ENCODE measurements at regions not wholly inside any gene's neighbourhood (a gene's known extent, or its start where the extent isn't known, plus 50 kb on each side); places are given as distances from the start of the nearest gene placed in this dataset.
"Not testable (repeated sequence)": the region's sequence is repeated elsewhere in the genome, so short reads cannot be mapped to it uniquely, and the experiment has no call there.

DNA sequence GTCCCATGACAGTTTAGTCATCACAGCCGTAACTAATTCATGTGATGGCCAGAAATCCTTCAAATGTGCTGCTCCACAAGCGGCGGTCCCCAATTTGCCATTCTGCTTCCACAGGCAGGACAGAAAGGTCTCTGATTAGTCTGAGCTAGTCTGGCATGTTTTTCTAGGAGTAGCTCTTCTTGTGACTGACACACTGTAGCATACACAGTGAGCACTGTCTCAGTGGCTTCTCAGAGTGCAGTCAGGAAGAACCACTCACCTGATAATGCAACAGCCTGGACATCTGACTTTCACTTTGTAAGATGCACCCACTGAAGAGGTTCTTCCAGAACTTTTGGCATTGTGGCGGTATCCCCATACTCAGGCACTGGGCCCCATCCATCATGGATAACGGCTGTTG, 1266.2 kb downstream of the TMEM121 start:
- no CpG with 5 or more reads among the region's 5 CpGs for WGBS (ENCODE audit: extremely low coverage, insufficient coverage, insufficient read length)
- Histone ChIP-seq H2BK5ac (ENCODE audit: low read depth, low read length, poor library complexity) (no peak overlapping the region), H3K27ac (ENCODE audit: low read depth, low read length) (no peak overlapping the region), H2BK12ac (ENCODE audit: low read length) (no peak overlapping the region), H3K9me3 (ENCODE audit: insufficient read depth, low read depth, low read length) (peaks cover 21% of the 10 kb centered on the region), H4K12ac (ENCODE audit: low read depth, low read length) (no peak overlapping the region), H3K14ac (ENCODE audit: low read length) (no peak overlapping the region), H3K79me2 (ENCODE audit: control insufficient read depth, insufficient read depth, low read length, poor library complexity) (no peaks in the 10 kb centered on the region), H3K4me1 (ENCODE audit: control insufficient read depth in 1 of 2, insufficient read depth in 2 of 2, low read length in 2 of 2) (no peaks in the 10 kb centered on the region), H2BK120ac (ENCODE audit: insufficient read depth, low read length, poor library complexity) (no peak overlapping the region), H2AK5ac (ENCODE audit: low read length) (no peak overlapping the region), H3K18ac (ENCODE audit: low read length) (no peak overlapping the region), H3K79me1 (ENCODE audit: low read length) (no peaks in the 10 kb centered on the region), H3K9ac (ENCODE audit: low read length) (no peak overlapping the region), H3K4me3 (ENCODE audit: low read depth, low read length) (no peak overlapping the region), H3K4ac (ENCODE audit: low read depth, low read length) (no peak overlapping the region), H2AFZ (ENCODE audit: insufficient read depth, low read length, poor library complexity) (no peak overlapping the region), H3K36me3 (ENCODE audit: control insufficient read depth in 1 of 2, insufficient read depth in 2 of 2, low read length in 2 of 2) (no peaks in the 10 kb centered on the region), H3K23ac (ENCODE audit: low read length) (no peak overlapping the region), H4K91ac (ENCODE audit: low read depth, low read length) (no peak overlapping the region), H3K27me3 (ENCODE audit: insufficient read depth, low read length) (no peaks in the 10 kb centered on the region), H4K8ac (ENCODE audit: low read depth, low read length) (no peak overlapping the region), H3K4me2 (ENCODE audit: low read length) (no peak overlapping the region)
- DNase-seq = no peak

DNA sequence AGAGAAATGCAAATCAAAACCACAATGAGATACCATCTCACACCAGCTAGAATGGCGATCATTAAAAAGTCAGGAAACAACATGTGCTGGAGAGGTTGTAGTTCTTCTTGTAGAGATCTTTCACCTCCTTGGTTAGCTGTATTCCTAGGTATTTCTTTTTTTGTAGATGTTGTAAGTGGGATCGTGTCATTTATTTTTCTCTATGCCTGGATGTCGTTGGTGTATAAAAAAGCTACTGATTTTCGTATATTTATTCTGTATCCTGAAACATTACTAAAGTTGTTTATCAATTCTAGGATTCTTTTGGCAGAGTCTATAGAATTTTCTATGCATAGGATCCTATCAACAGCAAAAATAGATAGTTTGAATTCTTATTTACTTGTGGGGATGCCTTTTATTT, 1271.8 kb downstream of the TMEM121 start:
- not testable (repeated sequence) for H2AFZ ChIP-seq (ENCODE audit: insufficient read depth, low read length, poor library complexity); H3K9ac ChIP-seq (ENCODE audit: low read length); H4K12ac ChIP-seq (ENCODE audit: low read depth, low read length); H3K18ac ChIP-seq (ENCODE audit: low read length); H3K23ac ChIP-seq (ENCODE audit: low read length); H3K4me3 ChIP-seq (ENCODE audit: low read depth, low read length); H2BK12ac ChIP-seq (ENCODE audit: low read length); H3K27ac ChIP-seq (ENCODE audit: low read depth, low read length); H2BK120ac ChIP-seq (ENCODE audit: insufficient read depth, low read length, poor library complexity); H3K4me2 ChIP-seq (ENCODE audit: low read length); H3K4me1 ChIP-seq (ENCODE audit: control insufficient read depth in 1 of 2, insufficient read depth in 2 of 2, low read length in 2 of 2); H3K79me2 ChIP-seq (ENCODE audit: control insufficient read depth, insufficient read depth, low read length, poor library complexity); H2AK5ac ChIP-seq (ENCODE audit: low read length); H3K4ac ChIP-seq (ENCODE audit: low read depth, low read length); H3K79me1 ChIP-seq (ENCODE audit: low read length); H4K8ac ChIP-seq (ENCODE audit: low read depth, low read length); H3K14ac ChIP-seq (ENCODE audit: low read length); H3K36me3 ChIP-seq (ENCODE audit: control insufficient read depth in 1 of 2, insufficient read depth in 2 of 2, low read length in 2 of 2); H4K91ac ChIP-seq (ENCODE audit: low read depth, low read length); DNase-seq; H3K27me3 ChIP-seq (ENCODE audit: insufficient read depth, low read length); H2BK5ac ChIP-seq (ENCODE audit: low read depth, low read length, poor library complexity)
- H3K9me3 ChIP-seq (ENCODE audit: insufficient read depth, low read depth, low read length) = peaks cover 10% of the 10 kb centered on the region
- no CpG with 5 or more reads among the region's 4 CpGs for WGBS (ENCODE audit: extremely low coverage, insufficient coverage, insufficient read length)

DNA sequence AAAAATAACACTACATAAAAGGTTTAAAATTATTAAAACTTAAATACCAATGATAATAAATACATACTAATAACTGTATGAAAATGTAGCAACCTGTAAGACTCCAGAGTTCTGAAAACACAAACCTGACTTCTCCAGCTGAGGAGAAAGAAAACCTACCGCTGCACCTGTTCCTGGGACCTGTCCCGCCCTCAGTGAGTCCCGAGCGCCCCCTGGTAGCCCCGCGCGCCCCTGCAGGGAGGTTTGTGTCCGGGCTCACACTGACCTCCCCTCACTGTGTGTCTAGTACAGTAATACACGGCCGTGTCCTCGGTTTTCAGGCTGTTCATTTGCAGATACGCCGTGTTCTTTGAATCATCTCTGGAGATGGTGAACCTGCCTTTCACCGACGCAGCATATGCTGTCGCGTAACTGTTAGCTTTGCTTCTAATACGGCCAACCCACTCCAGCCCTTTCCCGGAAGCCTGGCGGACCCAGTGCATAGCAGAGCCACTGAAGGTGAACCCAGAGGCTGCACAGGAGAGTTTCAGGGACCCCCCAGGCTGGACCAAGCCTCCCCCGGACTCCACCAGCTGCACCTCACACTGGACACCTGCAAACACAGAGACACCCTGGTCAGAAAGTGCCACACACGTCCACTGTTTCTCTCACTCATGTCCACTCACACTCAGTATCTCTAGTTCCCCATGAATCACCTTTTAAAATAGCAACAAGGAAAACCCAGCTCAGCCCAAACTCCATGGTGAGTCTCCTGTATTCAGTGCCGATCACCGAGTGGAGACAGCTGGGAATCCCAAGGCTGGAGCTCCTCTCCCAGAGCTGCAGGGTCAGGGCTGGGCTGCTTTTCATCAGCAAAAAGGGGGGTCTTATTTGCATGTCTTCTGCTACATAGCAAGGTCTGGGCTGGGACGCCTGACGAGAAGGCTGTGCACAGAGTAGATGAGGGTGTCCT, 1276.3 kb downstream of the TMEM121 start:
- no peaks in the 10 kb centered on the region for H3K27me3 ChIP-seq (ENCODE audit: insufficient read depth, low read length)
- H2BK5ac ChIP-seq (ENCODE audit: low read depth, low read length, poor library complexity) = no peak overlapping the region
- H3K4me2 ChIP-seq (ENCODE audit: low read length) = no peak overlapping the region

DNA sequence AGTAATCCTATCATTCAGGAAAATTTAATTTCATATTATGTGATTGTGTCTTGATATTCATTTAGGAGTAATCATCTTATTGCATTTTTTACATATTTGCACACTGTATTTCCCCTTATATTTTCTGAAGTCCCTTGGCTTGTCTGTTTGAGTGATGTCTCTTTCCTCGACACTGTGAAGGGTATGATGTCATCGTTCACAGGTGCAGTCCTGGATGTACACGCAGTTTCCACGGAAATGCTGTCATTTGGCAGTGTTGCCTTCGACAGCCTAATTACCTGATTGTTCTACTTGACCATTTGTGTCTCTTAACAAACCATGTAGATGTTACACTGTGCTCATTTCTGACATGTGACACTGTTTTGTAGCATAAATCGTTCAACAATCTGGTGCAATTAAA, 1277.0 kb downstream of the TMEM121 start:
- H2AK5ac ChIP-seq (ENCODE audit: low read length) = no peak overlapping the region
- no peak overlapping the region for H2BK120ac ChIP-seq (ENCODE audit: insufficient read depth, low read length, poor library complexity)
- no peaks in the 10 kb centered on the region for H3K4me1 ChIP-seq (ENCODE audit: control insufficient read depth in 1 of 2, insufficient read depth in 2 of 2, low read length in 2 of 2)
- no peak overlapping the region for H3K4ac ChIP-seq (ENCODE audit: low read depth, low read length)
- no peak overlapping the region for H3K14ac ChIP-seq (ENCODE audit: low read length)
- WGBS (ENCODE audit: extremely low coverage, insufficient coverage, insufficient read length) = no CpG with 5 or more reads among the region's 6 CpGs
- H3K9me3 ChIP-seq (ENCODE audit: insufficient read depth, low read depth, low read length) = peaks cover 23% of the 10 kb centered on the region
- no peak overlapping the region for H3K4me2 ChIP-seq (ENCODE audit: low read length)
- no peak overlapping the region for H3K9ac ChIP-seq (ENCODE audit: low read length)
- H3K27ac ChIP-seq (ENCODE audit: low read depth, low read length) = no peak overlapping the region
- H4K91ac ChIP-seq (ENCODE audit: low read depth, low read length) = no peak overlapping the region
- H3K79me1 ChIP-seq (ENCODE audit: low read length) = no peaks in the 10 kb centered on the region
- H2BK12ac ChIP-seq (ENCODE audit: low read length) = no peak overlapping the region
- no peak overlapping the region for H3K18ac ChIP-seq (ENCODE audit: low read length)
- H3K27me3 ChIP-seq (ENCODE audit: insufficient read depth, low read length) = no peaks in the 10 kb centered on the region
- H4K12ac ChIP-seq (ENCODE audit: low read depth, low read length) = no peak overlapping the region
- H3K23ac ChIP-seq (ENCODE audit: low read length) = no peak overlapping the region
- no peak overlapping the region for H2AFZ ChIP-seq (ENCODE audit: insufficient read depth, low read length, poor library complexity)
- no peak overlapping the region for H4K8ac ChIP-seq (ENCODE audit: low read depth, low read length)
- H3K36me3 ChIP-seq (ENCODE audit: control insufficient read depth in 1 of 2, insufficient read depth in 2 of 2, low read length in 2 of 2) = no peaks in the 10 kb centered on the region
- DNase-seq = no peak
- H3K79me2 ChIP-seq (ENCODE audit: control insufficient read depth, insufficient read depth, low read length, poor library complexity) = no peaks in the 10 kb centered on the region
- no peak overlapping the region for H3K4me3 ChIP-seq (ENCODE audit: low read depth, low read length)
- no peak overlapping the region for H2BK5ac ChIP-seq (ENCODE audit: low read depth, low read length, poor library complexity)

More for the DNA sequence above, 1276.3 kb downstream of the TMEM121 start:
- H3K9me3 ChIP-seq (ENCODE audit: insufficient read depth, low read depth, low read length) = peaks cover 23% of the 10 kb centered on the region
- no peak overlapping the region for H3K27ac ChIP-seq (ENCODE audit: low read depth, low read length)
- no peaks in the 10 kb centered on the region for H3K79me1 ChIP-seq (ENCODE audit: low read length)
- no peak for DNase-seq
- H3K23ac ChIP-seq (ENCODE audit: low read length) = no peak overlapping the region
- H2BK12ac ChIP-seq (ENCODE audit: low read length) = no peak overlapping the region
- no peaks in the 10 kb centered on the region for H3K36me3 ChIP-seq (ENCODE audit: control insufficient read depth in 1 of 2, insufficient read depth in 2 of 2, low read length in 2 of 2)
- no peak overlapping the region for H3K18ac ChIP-seq (ENCODE audit: low read length)
- H3K4me3 ChIP-seq (ENCODE audit: low read depth, low read length) = no peak overlapping the region
- H2AK5ac ChIP-seq (ENCODE audit: low read length) = no peak overlapping the region
- H4K91ac ChIP-seq (ENCODE audit: low read depth, low read length) = no peak overlapping the region
- no peak overlapping the region for H3K4ac ChIP-seq (ENCODE audit: low read depth, low read length)
- no peak overlapping the region for H3K14ac ChIP-seq (ENCODE audit: low read length)
- H2AFZ ChIP-seq (ENCODE audit: insufficient read depth, low read length, poor library complexity) = no peak overlapping the region
- H3K9ac ChIP-seq (ENCODE audit: low read length) = no peak overlapping the region
- WGBS (ENCODE audit: extremely low coverage, insufficient coverage, insufficient read length) = no CpG with 5 or more reads among the region's 26 CpGs
- H3K79me2 ChIP-seq (ENCODE audit: control insufficient read depth, insufficient read depth, low read length, poor library complexity) = no peaks in the 10 kb centered on the region
- no peak overlapping the region for H2BK120ac ChIP-seq (ENCODE audit: insufficient read depth, low read length, poor library complexity)
- H3K4me1 ChIP-seq (ENCODE audit: control insufficient read depth in 1 of 2, insufficient read depth in 2 of 2, low read length in 2 of 2) = no peaks in the 10 kb centered on the region
- H4K8ac ChIP-seq (ENCODE audit: low read depth, low read length) = no peak overlapping the region
- H4K12ac ChIP-seq (ENCODE audit: low read depth, low read length) = no peak overlapping the region
